Raji (cell line): ENCODE measurements at regions not wholly inside any gene's neighbourhood (a gene's known extent, or its start where the extent isn't known, plus 50 kb on each side); places are given as distances from the start of the nearest gene placed in this dataset.

Experiments used
- POLR2A ChIP-seq: IDR thresholded peaks from 2 replicates; pipeline ENCODE4 v1.6.1; 2011; ENCODE audit warnings: low read depth, low read length, control low read depth; ENCODE audit not compliant: insufficient read depth

GRCh38 chr19:34831714-34832113 lies 58.7 kb upstream of the ZNF599 start:
- TF ChIP-seq POLR2A, result no peak

- no peak for TF ChIP-seq POLR2A
These were observed 55.1 kb upstream of the ZNF599 start for GRCh38 chr19:34828156-34828555.

GRCh38 chr19:34825212-34825611 lies 52.2 kb upstream of the ZNF599 start:
- TF ChIP-seq POLR2A, result no peak

- no peak for TF ChIP-seq POLR2A
These were observed 51.7 kb upstream of the ZNF599 start for GRCh38 chr19:34824686-34825085.
